NCI-H1417 treated with DMSO at 0.1 percent for 48 hours (cell line): ENCODE measurements at regions not wholly inside any gene's neighbourhood (a gene's known extent, or its start where the extent isn't known, plus 50 kb on each side); places are given as distances from the start of the nearest gene placed in this dataset.

Experiments used
- DNase-seq: peaks from one replicate; lab custom pipeline; 2025; lab: John Stamatoyannopoulos, UW

DNA sequence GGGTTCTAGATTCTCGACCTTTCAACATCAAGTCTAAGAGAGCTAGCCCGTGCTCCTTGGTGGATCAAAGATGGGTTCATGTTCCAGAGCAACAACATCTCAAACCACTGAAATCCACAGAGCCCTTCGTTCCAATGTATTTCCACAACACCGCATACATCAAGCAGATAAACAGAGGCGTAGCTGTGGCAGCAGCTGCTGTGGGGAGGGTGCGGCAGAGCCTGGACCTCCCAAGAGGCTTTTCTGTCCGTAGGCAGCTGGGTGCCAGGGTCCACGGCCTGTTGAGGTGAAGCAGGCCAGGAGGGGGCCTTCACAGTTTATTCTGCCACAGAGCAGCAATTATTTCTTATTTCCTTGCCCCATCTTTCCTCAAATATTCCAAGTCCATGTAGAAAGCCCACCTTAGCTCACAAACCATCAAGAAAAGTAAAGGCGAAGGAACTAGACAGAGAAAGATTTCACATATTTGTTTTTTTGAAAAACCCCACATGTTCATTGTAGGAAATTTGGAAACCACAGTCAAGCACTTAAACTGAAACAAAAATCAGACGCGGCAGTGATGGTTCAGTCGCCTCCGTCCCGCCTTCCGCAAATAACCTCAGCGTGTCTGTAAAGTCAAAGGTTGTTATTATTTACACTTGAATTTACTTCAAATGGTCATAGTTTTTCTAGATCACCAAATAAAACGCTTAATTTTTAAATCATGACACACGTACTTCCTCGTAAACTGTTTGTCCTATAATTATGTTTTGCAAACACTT, 144.6 kb upstream of the FOXF1 start:
- DNase-seq = no peak

DNA sequence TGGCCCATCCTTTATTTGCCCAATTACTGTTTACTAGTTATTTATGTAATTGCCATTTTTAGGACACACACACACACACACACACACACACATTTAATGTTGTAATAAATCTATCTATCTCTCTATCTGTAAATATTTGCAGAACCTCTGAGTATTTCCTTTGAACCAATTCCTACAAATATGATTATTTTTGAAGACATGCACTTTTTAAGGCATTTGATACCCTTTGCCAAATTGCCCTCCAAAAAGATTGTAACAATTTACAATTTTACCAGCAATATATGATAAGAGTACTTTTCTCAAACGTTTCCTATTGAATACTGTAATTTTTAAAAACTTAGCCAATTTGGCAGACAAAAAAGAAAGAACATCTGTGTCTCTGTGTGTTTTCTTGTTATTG, 143.8 kb upstream of the FOXF1 start:
- DNase-seq = no peak

DNA sequence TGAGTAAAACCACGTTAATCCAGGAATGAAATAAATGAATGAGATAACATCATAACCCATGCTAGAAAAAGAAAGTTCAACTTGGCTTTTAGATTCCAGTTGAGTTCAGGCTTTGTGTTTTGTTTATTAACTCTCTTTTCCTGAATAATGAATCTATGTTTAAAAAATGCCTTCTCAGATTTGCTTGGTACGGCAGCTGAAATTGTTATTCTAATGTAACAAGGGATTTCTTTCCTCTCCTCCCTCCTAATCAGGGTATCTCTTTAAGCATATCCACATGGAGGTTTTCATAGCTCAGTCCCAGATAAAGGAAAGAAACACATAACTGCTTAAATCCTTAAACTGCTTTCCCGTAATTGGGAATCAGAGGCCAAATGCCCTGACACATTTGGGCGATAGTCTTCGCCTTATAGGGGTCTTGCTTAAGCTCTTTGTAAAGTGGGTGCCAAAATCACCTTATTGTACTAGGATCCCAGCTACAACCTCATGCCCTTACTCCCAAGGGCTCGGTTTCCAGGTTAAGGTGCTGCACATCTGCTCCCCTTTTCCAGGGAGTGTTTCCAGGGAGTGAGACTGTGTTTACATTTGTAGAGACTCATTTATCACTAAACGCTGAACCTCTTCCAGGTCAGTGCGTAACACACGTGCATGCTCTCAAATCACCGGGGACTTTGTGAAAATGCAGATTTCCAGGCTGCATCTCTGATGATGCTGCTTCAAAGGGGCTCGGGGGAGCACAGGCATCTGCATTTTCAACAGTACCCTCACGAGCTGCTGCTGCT, 142.8 kb upstream of the FOXF1 start:
- no peak for DNase-seq

DNA sequence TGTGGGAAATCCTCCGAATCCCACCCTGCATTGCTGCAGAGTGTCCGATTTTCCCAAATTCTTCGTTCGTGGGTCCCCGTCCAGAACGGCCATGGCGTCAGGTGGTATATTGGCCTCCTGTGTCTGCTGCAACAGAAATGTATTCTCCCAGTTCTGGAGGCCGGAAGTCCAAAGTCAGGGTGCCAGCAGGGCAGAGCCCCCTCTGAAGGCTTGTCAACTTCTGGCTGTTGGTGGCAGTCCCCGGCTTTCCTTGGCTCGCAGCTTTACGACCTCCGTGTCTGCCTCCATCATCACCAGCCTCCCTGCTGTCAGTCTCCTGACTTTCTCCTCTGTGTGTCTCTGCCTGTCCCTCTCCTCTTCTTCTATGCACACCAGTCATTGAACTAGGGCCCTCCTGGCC, 142.1 kb upstream of the FOXF1 start:
- DNase-seq = no peak

DNA sequence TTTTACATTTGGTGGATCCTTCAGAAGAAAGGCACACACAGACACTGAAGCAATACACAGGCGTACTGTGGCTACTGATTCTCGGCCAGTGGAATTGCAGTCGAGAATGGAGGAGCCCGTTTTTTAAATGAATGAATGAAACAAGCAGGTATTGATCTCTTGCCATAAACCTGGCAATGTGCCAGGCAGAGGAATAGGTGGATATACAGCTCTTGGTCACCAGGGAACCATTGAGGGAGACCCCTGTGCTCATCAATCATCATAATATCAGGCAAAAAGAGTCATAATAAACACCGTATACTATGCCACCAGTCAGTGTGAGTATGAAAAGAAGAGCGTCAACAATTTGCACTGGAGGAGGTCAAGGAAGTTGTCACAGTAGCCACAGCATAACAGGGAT, 140.3 kb upstream of the FOXF1 start:
- DNase-seq = no peak

DNA sequence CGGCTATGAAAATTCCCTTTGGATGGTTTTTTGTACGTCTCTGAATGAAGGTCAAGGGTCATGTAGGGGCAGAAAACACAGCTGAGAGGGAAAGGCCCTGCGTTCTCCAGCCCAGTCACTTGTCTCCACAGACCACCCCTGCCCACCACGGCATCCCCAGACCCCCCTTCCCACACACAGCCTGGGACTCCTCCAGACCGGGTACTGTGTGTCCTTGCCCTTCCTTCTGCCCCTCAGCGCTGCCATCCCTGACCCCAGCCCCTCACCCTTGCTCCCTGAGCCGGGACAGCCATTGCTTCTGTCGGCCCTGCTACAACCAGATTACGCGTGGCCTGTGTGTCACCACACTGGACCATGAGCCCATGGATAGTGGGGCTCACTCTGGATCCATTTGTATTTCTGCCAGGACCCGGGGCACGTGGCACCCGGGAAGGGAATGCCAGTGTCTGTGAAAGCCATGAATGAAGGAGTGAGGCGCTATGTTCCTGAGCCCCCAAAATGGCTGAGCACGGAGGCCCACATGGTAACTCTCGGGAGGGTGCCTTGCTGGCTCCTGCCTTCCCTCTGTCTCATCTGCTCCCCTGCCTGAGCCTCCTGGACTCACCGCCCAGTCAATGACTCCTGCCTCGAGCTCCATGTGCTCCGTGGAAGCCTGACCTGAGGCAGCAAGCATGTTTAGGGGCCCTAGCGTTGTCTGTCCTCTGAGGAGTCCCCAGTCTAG, 139.1 kb upstream of the FOXF1 start:
- no peak for DNase-seq

DNA sequence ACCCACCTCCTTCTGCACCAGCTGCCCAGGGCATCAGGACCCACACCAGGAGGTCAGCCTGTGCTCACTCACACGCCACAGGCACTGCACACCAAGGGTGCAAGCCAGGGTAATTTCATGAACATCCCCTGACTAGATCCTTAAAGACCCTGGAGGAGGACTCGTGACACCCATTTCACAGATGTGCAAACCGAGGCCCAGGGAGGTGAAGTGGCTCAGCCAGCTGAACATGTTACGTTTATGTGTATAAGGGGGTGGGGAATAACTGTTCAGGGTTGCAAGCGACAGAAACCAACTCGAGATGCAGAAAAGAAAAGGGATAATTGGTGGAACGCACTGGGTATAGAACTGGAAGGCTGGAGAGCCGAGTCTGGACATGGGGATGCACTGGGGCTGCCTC, 138.1 kb upstream of the FOXF1 start:
- no peak for DNase-seq

DNA sequence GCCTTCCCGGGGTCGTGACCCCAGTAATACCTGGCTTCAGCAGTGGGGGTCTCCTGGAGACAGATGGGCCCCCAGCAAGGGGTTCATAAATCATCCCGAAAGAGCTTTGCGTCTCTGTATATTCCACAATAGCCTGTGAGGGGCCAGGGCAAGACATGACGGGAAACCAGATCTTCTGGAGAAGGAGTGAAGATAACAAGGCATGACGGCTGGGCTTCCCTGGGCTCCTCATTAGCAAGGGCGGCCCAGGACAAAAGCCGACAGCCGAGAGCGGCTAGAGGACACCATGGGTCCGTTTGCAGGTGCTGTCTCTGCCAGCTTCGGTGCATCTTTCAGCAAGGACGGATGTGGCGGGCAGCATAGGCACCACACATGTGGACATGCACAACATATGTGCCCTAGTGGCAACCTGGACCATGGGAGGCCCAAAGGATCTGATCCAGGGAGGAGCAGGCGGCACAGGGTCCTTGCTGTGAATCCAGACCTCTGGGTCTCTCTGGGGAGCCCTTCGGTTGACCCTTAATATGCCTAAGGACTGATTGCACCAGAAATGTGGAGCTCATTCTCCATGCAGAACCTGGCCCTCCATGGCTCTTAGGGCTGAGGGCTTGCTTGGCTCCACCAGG, 136.9 kb upstream of the FOXF1 start:
- DNase-seq = no peak

DNA sequence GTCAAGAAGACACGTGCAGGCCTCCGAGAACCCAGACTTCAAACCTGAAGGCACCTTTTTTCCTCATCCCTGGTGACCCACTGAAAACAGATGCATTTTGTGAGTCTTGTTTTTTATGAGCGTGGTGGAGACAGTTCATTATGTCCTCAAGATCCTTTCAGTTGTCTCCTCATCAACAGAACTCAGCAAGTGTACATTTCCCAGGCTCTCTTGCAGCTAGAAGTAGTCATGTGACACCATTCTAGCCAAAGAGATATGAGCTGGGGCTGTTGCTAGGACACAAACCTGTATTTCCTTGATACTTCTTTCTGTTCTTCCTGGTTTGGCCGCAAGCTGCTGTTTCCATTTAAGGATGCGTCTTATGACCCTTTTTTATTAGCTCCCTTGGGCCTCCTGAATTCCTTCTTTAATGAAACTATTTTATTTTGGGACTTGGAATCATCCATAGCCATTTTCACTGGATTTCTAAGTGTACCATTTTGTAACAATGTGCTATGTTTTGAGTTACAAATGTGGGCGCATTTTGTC, 135.7 kb upstream of the FOXF1 start:
- DNase-seq = no peak

DNA sequence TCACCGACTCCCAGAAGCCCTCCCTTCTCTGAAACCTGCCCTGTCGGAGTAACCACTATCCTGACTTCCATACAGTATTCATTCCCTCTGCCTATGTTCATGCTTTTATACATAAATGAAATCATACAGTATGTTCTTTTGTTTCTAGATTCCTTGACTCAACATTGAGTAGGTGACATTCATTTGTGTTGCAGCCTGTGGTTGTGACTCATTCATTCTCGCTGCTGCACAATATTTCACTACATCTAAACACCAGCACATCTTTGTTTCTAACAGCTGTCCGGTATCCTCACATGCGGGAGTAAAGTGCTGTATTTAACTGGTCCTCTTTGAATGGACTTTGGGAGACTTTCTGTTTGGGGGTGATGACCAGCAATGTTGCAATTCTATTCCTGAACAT, 135.0 kb upstream of the FOXF1 start:
- DNase-seq = no peak

DNA sequence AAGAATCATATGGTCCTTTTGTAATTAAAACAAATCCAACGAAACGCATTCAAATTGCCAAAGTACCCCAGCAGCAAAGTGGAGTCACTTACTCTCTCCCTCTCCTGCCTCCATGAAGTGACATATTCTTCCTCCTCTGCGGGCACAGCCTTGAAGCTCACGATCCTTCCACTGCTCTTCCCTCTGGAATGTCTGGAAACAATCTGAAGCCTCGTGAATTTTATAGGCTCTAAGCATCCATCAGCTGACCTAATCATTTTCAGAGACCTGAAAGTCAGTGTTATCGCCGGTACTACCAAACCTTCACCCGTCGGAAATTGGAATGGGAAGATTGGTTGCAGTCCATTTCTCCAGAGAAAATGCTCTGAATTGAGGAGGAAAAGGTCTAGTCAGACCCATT, 134.5 kb upstream of the FOXF1 start:
- DNase-seq = no peak

DNA sequence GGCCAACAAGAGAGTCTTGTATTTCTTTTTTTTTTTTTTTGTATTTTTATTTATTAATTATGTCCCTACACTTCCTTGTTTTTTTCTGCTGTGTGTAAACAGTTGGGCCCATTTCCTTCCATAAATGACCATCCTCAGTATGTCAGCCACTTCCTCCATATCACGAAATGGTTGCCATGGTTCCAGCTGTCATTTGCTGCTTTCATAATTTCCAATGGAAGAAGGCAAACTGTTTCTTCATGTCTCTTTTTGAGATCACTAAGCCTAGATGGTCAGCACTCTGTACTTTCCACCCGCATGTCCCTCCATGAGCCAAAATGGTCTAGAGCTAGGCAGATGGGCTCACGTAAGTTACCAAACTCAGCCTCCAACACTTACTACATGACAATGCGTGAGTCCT, 133.5 kb upstream of the FOXF1 start:
- no peak for DNase-seq

DNA sequence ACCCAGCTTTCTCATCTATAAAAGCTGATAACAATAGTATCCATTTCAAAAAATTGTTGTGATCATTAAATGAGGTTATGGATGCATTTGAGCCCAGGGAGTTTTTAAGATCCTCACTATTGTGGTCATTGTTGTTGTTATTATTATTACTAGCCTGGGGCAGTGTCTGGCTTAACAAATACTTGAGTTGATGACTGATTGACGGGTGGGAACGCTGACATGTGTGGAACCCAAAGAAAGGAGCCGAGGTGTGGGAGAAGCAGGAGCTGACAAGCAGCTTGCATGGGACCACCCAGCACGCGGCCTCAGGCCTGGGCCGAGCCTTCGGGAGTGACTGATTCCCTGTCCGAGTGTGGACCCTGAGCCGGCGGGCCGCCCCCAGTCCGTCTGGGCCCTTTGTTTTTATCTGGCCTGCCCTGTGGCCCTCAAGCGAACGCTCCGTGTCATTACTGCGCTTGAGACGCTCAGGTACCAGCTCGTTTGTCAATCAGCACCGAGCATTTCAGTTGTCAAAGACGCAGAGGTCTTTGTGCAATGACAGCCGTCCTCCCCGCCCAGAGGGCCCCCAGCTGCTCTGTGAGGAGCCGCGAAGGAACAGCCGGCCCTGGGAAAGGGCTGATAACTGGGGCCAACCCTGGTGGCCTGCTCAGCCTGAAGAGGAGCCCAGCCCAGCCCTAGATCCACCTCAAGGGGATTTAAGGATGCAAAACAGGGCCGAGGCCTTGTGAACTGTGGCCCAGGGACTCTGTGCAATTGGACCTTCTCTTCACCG, 132.9 kb upstream of the FOXF1 start:
- no peak for DNase-seq

DNA sequence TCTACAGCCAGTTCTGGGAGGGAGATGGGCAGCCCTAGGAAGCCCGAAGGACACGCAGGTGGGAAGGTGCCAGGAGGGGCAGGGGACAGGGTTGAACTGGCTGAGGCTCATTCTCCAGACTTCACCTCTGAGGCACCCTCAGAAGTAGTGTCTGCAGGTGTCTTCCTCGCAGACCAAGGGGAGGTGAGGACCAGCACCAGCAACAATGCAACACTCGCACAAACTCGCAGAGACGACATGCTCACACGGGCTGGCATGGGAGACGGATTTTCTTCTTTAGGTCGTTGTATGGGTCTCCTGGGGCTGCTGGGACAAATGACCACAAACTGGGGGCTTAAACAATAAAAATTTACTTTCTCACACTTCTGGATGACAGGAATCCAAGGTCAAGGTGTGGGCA, 132.2 kb upstream of the FOXF1 start:
- DNase-seq = no peak

DNA sequence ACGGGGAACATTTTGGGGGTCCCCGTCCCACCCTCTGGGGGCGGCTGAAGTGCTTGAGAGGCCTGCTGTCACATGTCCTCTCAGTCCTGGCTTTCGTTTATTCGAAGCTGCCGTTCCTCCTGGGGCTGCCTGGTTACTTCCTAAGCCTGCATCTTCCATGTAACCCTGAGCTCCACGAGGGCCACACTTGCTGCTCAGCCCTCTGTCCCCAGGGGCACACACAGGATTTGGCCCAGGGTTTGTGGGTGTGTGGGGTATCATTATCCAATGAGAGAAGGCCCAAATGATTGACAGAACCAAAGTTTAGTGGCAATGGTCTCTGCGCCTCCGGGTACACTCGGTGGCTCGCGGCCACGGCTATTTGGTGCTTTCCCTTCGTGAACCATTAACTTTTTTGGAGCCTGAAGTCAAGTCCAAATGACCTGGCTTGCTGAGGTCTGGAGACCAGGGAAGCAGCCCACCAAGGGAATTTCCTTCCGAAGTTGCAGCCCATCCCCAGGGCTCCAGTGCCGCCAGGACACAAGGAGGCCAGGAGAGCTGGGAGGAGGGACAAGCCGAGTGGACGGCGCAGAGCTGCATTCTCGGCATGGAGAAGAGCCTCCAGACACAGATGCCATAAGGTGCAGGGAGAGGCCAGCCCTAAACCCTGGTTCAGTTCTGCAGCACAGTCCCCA, 131.4 kb upstream of the FOXF1 start:
- no peak for DNase-seq

DNA sequence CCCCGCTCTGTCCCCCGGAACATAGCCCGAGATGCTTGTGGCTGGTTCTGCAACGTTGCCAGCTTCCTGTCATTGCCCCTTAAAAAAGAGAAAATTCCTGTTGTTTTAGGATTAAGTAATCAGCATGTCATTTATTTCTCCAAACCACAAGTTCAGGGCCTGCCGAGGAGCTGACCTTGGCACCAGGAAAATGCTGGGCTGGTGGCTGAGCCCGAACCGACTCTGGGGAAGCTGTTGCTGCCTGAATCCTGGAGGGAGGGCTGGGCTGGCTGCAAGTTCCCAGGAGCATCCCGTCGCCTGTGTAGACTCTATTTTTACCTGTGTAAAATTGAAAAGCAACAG, 130.9 kb upstream of the FOXF1 start:
- no peak for DNase-seq

DNA sequence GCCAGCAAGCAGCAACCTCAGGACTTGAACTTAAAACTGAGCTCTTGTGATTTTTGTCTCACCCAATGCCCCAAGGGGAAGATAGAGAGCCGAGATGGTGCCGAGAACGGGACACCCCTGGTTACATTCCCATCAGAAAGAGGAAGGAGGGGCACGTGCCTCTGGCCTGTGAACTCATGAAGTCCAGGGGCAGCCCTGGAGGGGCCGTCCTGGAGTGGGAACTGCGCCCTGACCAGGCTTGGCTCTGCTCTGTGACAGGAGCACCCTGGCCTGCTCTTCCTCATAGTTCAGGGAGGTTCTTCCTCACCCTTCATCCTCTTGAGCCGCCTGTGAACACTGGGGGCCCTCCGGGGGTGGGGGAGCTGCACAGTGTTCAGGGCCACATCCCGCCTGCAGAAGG, 130.3 kb upstream of the FOXF1 start:
- DNase-seq = no peak

DNA sequence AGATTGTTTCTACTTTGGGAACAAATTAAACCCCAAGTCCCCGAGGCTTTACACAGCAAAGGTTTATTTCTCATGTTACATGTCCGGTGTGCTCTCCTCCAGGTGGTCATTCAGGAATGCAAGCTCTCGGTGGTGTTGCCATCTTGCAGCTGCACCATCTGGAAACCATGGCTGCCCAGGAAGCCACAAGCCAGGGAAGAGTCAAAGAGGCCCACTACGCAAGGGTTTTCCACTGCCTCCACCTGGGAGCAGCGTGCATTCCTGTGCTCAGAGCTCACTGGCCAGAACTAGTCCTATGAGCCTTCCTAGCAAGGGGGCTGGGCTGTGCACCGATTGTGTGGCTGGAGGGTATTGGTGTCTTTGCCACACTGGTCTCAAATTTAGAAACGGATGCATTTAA, 128.8 kb upstream of the FOXF1 start:
- no peak for DNase-seq

DNA sequence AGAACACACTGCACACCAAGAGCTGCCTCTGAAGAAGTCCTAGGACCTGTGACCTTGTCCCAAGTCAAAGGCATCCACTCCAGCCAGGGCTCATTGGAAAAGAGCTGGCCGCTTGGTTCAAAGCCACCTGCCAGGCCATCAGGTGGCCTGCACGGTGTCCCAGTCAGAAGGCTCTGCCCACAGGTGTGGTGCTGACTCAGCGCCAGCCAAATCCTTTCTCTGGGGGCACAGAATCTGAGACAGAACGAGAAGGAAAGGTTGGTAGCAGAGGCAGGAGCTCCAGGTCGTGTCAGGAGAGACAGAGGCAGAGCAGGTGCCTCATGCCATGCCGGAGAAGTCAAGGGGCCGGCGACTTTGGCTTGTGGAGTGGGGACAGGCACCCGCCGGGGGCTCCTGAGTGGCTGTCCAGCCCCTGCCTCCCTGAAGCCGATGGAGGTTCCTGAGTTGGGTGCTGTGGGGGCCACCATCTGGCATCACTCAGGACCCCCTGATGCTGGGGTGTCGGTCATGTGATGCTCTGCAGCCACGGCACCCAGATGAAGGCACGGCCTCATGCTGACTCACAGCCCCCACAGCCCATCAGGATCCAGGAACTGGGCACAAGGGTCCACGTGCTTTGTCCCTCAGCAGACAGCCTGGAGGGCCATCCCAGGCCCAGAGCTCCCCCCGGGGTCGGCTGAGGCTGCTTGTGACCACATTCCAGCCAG, 128.1 kb upstream of the FOXF1 start:
- DNase-seq = no peak

DNA sequence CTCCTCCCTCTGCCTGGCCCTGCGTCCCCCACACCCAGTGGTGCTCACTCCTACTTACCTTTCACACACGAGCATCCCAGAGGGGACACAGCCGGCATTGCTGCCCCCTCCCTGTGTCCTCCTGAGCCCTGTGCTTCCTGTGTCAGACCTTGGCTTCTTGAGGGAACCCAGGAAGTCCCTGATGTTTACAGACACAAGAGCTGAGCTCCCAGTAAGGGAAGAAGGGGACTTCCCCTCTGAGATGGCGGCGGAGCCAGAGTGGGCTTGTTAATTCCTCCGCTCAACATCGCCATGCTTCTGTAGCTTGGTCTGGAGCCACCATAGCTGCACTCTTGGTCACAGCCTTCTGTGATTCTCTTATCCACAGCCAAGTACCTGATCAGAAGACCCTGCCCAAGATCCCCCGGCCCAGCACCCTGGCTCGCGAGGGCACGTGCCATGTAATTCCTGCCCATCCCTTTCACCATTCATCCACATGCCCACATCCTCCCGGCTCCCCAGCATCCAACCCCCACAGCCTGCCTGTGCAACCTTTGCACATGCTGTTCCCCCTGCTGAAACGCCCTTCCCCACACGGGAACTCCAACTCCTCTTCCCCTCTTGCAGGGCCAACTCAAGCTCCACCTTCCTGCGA, 127.4 kb upstream of the FOXF1 start:
- no peak for DNase-seq
